ENCODE measurements at regions not wholly inside any gene's neighbourhood (a gene's known extent, or its start where the extent isn't known, plus 50 kb on each side); places are given as distances from the start of the nearest gene placed in this dataset.
"Not testable (repeated sequence)": the region's sequence is repeated elsewhere in the genome, so short reads cannot be mapped to it uniquely, and the experiment has no call there.

GRCh38 chr21:10100873-10101272, 420.5 kb upstream of the TPTE start:
- not testable (repeated sequence) for H3K27me3 Mint-ChIP-seq; DNase-seq (ENCODE audit: extremely low spot score, unreplicated experiment); H3K27ac Mint-ChIP-seq; H3K4me3 Mint-ChIP-seq; H3K9me3 Mint-ChIP-seq; H3K36me3 Mint-ChIP-seq; H3K4me1 Mint-ChIP-seq (ENCODE audit: unreplicated experiment)

DNA sequence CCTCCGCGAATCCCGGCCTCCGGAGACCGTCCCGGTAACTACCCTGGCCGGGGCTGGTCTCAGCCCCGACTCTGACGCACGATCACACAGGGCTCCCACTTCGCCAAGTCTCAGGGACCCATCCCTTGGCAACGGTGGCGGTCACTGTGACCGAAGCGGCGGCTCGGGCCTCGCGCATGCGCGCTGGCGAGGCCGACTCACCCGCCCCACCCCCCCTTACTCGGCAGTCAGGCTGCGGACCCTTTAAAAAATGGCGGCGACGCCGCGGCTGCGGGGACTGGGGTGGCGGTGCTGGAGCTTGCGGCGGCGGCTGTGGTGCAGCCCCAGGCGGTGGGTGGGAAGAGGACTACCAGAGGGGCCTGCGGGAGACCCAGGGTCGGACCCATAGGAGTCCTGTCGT, 402.0 kb upstream of the TPTE start:
- not testable (repeated sequence) for H3K27ac Mint-ChIP-seq; H3K27me3 Mint-ChIP-seq; H3K36me3 Mint-ChIP-seq; H3K4me3 Mint-ChIP-seq; H3K9me3 Mint-ChIP-seq; H3K4me1 Mint-ChIP-seq (ENCODE audit: unreplicated experiment)
- peak; percentile 53 for DNase-seq (ENCODE audit: extremely low spot score, unreplicated experiment)

- H3K27ac Mint-ChIP-seq; H3K36me3 Mint-ChIP-seq; H3K4me3 Mint-ChIP-seq; H3K9me3 Mint-ChIP-seq; H3K27me3 Mint-ChIP-seq; H3K4me1 Mint-ChIP-seq (ENCODE audit: unreplicated experiment): not testable (repeated sequence)
- DNase-seq (ENCODE audit: extremely low spot score, unreplicated experiment), result peak; percentile 65
Measured at GRCh38 chr21:10119746-10120535, 401.4 kb upstream of the TPTE start.

GRCh38 chr21:10120536-10120934, 400.8 kb upstream of the TPTE start:
- H3K9me3 Mint-ChIP-seq; H3K27ac Mint-ChIP-seq; H3K4me1 Mint-ChIP-seq (ENCODE audit: unreplicated experiment); H3K27me3 Mint-ChIP-seq; H3K36me3 Mint-ChIP-seq; H3K4me3 Mint-ChIP-seq; DNase-seq (ENCODE audit: extremely low spot score, unreplicated experiment): not testable (repeated sequence)

GRCh38 chr21:10120965-10121550, 400.3 kb upstream of the TPTE start:
- H3K4me1 Mint-ChIP-seq (ENCODE audit: unreplicated experiment); H3K27me3 Mint-ChIP-seq; H3K36me3 Mint-ChIP-seq; H3K4me3 Mint-ChIP-seq; H3K9me3 Mint-ChIP-seq; H3K27ac Mint-ChIP-seq: not testable (repeated sequence)
- peak; percentile 54 for DNase-seq (ENCODE audit: extremely low spot score, unreplicated experiment)

GRCh38 chr21:10121816-10122455, 399.4 kb upstream of the TPTE start:
- not testable (repeated sequence) for H3K9me3 Mint-ChIP-seq

GRCh38 chr21:10122801-10123507, 398.4 kb upstream of the TPTE start:
- H3K27me3 Mint-ChIP-seq; H3K4me3 Mint-ChIP-seq; H3K9me3 Mint-ChIP-seq; H3K27ac Mint-ChIP-seq; H3K4me1 Mint-ChIP-seq (ENCODE audit: unreplicated experiment); H3K36me3 Mint-ChIP-seq: not testable (repeated sequence)
- DNase-seq (ENCODE audit: extremely low spot score, unreplicated experiment), result peak; percentile 63

More at GRCh38 chr21:10121816-10122455, 399.4 kb upstream of the TPTE start:
- not testable (repeated sequence) for H3K27ac Mint-ChIP-seq; DNase-seq (ENCODE audit: extremely low spot score, unreplicated experiment); H3K4me1 Mint-ChIP-seq (ENCODE audit: unreplicated experiment); H3K27me3 Mint-ChIP-seq; H3K36me3 Mint-ChIP-seq; H3K4me3 Mint-ChIP-seq

DNA sequence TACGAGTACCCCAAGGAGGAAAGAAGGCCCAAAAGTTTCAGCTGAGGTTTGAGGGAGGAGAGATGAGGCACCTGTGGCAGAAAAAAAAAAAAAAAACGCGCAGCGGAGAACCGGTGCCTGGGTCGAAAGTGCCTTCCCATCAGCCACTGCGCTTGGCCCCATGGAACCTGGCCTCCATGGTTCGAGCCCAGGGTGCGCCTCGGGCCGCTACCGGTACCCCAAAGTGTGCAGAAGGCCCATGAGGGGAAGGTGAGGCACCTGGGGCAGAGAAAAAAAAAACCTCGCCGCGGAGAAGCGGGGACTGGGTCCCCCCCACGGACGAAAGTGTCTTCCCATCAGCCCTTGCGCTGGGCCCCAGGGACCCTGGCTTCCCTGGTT, 397.9 kb upstream of the TPTE start:
- not testable (repeated sequence) for H3K9me3 Mint-ChIP-seq; H3K27me3 Mint-ChIP-seq; H3K4me3 Mint-ChIP-seq; H3K27ac Mint-ChIP-seq; H3K36me3 Mint-ChIP-seq; H3K4me1 Mint-ChIP-seq (ENCODE audit: unreplicated experiment)
- DNase-seq (ENCODE audit: extremely low spot score, unreplicated experiment), result peak; percentile 60

- not testable (repeated sequence) for H3K27me3 Mint-ChIP-seq; H3K9me3 Mint-ChIP-seq; H3K4me3 Mint-ChIP-seq; H3K36me3 Mint-ChIP-seq; H3K27ac Mint-ChIP-seq; H3K4me1 Mint-ChIP-seq (ENCODE audit: unreplicated experiment)
- DNase-seq (ENCODE audit: extremely low spot score, unreplicated experiment), result peak; percentile 37
Measured at GRCh38 chr21:10125616-10126015, 395.8 kb upstream of the TPTE start.

GRCh38 chr21:10134119-10134518, 387.3 kb upstream of the TPTE start:
- DNase-seq (ENCODE audit: extremely low spot score, unreplicated experiment); H3K4me1 Mint-ChIP-seq (ENCODE audit: unreplicated experiment); H3K27me3 Mint-ChIP-seq; H3K36me3 Mint-ChIP-seq; H3K27ac Mint-ChIP-seq; H3K4me3 Mint-ChIP-seq; H3K9me3 Mint-ChIP-seq: not testable (repeated sequence)

- H3K27ac Mint-ChIP-seq; H3K4me3 Mint-ChIP-seq; H3K36me3 Mint-ChIP-seq; DNase-seq (ENCODE audit: extremely low spot score, unreplicated experiment); H3K9me3 Mint-ChIP-seq; H3K4me1 Mint-ChIP-seq (ENCODE audit: unreplicated experiment); H3K27me3 Mint-ChIP-seq: not testable (repeated sequence)
Measured at GRCh38 chr21:10135879-10136278, 385.5 kb upstream of the TPTE start.

GRCh38 chr21:10154178-10154577, 367.2 kb upstream of the TPTE start:
- H3K4me3 Mint-ChIP-seq; H3K27ac Mint-ChIP-seq; DNase-seq (ENCODE audit: extremely low spot score, unreplicated experiment); H3K9me3 Mint-ChIP-seq; H3K4me1 Mint-ChIP-seq (ENCODE audit: unreplicated experiment); H3K36me3 Mint-ChIP-seq; H3K27me3 Mint-ChIP-seq: not testable (repeated sequence)

Data from type B pancreatic cell (in vitro differentiated cells).